ENCODE measurements at regions not wholly inside any gene's neighbourhood (a gene's known extent, or its start where the extent isn't known, plus 50 kb on each side); places are given as distances from the start of the nearest gene placed in this dataset.

- TF ChIP-seq CTCF (IDR thresholded peaks at IDR 0.05; ENCODE audit: low read depth, low read length): no peak
- TF ChIP-seq MAX (IDR thresholded peaks at IDR 0.05; ENCODE audit: low read depth, low read length): no peak
- no peak for TF ChIP-seq MYC (IDR thresholded peaks at IDR 0.05; ENCODE audit: low read depth, low read length)
- TF ChIP-seq POLR2A (IDR thresholded peaks at IDR 0.05; ENCODE audit: extremely low read depth, insufficient read length): no peak
These were observed 63.8 kb upstream of the PRRC2C start for GRCh38 chr1:171421413-171422020.
